ENCODE measurements at regions not wholly inside any gene's neighbourhood (a gene's known extent, or its start where the extent isn't known, plus 50 kb on each side); places are given as distances from the start of the nearest gene placed in this dataset.
"Not testable (repeated sequence)": the region's sequence is repeated elsewhere in the genome, so short reads cannot be mapped to it uniquely, and the experiment has no call there.

- DNase-seq (ENCODE audit: low spot score), result no peak
- no peak for TF ChIP-seq CTCF (IDR thresholded peaks at IDR 0.05; ENCODE audit: extremely low read depth, missing control alignments)
Measured at GRCh38 chr3:117853923-117854668, 1144.5 kb downstream of the TUSC7 start.

DNA sequence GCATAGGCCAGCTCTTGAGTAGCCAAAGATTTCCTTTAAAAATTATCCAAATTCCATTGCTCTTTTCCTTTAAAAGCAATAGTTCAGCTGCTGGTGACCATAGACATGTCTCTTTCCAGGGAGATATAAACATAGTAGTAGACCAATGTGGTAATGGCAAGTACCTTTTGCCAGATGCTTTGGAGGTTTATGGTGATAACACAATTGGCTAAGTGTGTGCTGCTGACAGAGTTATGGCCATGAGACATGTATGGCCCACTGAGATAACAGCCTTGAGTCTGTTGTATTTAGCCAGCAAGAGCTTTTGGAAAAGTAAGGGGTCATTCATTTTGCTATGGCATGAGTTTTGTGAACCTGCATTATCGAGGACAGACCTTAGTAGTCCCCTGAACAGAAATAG is 1146.8 kb downstream of the TUSC7 start:
- no peak for DNase-seq (ENCODE audit: low spot score)
- no peak for TF ChIP-seq CTCF (IDR thresholded peaks at IDR 0.05; ENCODE audit: extremely low read depth, missing control alignments)

GRCh38 chr3:117863146-117863545 is 1153.6 kb downstream of the TUSC7 start:
- no peak for TF ChIP-seq CTCF (IDR thresholded peaks at IDR 0.05; ENCODE audit: extremely low read depth, missing control alignments)
- no peak for DNase-seq (ENCODE audit: low spot score)

DNA sequence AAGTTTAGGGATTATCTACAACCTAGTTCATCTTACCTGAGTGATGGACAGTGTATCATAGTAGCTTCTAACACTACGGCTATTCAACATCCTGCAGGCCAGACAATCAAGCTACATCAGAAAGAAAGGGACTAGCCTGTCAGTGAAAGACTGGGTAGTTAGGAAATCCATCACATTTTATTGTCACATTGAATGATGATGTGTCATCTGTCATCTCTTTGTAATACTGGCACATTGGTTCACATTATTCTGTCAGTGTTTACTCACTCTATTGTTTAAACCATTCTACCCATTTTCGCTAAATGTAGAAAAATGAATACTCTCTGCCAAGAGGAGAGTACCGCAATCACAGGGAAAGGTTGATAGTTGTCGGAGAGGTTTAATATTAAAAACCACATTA is 1155.8 kb downstream of the TUSC7 start:
- no peak for DNase-seq (ENCODE audit: low spot score)
- TF ChIP-seq CTCF (IDR thresholded peaks at IDR 0.05; ENCODE audit: extremely low read depth, missing control alignments), result no peak

- DNase-seq (ENCODE audit: low spot score), result no peak
- TF ChIP-seq CTCF (IDR thresholded peaks at IDR 0.05; ENCODE audit: extremely low read depth, missing control alignments), result no peak
Measured at GRCh38 chr3:117868766-117869165, 1159.2 kb downstream of the TUSC7 start.

- no peak for DNase-seq (ENCODE audit: low spot score)
- TF ChIP-seq CTCF (IDR thresholded peaks at IDR 0.05; ENCODE audit: extremely low read depth, missing control alignments), result no peak
Measured at GRCh38 chr3:117871934-117872333, 1162.4 kb downstream of the TUSC7 start.

- DNase-seq (ENCODE audit: low spot score), result not testable (repeated sequence)
Measured at GRCh38 chr3:117872594-117873248, 1161.9 kb downstream of the IGSF11 start.

GRCh38 chr3:117873249-117873600 is 1161.4 kb downstream of the IGSF11 start:
- no peak for DNase-seq (ENCODE audit: low spot score)
- no peak for TF ChIP-seq CTCF (IDR thresholded peaks at IDR 0.05; ENCODE audit: extremely low read depth, missing control alignments)

Data from GM20000 (cell line).